ENCODE measurements at regions not wholly inside any gene's neighbourhood (a gene's known extent, or its start where the extent isn't known, plus 50 kb on each side); places are given as distances from the start of the nearest gene placed in this dataset.

GRCh38 chr12:91622037-91622436, 439.4 kb upstream of the DCN start:
- TF ChIP-seq POLR2AphosphoS5 (IDR thresholded peaks at IDR 0.05; ENCODE audit: low read depth, low read length) = no peak
- no peak for TF ChIP-seq POLR2A (IDR thresholded peaks at IDR 0.05; ENCODE audit: low read depth, low read length)
- TF ChIP-seq SPI1 (IDR thresholded peaks at IDR 0.05; ENCODE audit: low read depth, low read length) = no peak
- no peak for TF ChIP-seq TAF1 (IDR thresholded peaks at IDR 0.05; ENCODE audit: low read depth, low read length)
- no peak for TF ChIP-seq PAX5 (IDR thresholded peaks at IDR 0.05; ENCODE audit: insufficient read depth, low read length, severe bottlenecking)

Measured in GM12891 (cell line).